Endothelial cell of umbilical vein (primary cell): ENCODE measurements at regions not wholly inside any gene's neighbourhood (a gene's known extent, or its start where the extent isn't known, plus 50 kb on each side); places are given as distances from the start of the nearest gene placed in this dataset.

Experiments used
- BruUV-seq: library from RNA; stranded (reverse); fragments of 400-500 nt; replicated peaks from 2 replicates; lab custom pipeline; 2021; lab: Mats Ljungman, UMichigan
- CTCF ChIA-PET: fragments of 300-600, 350-600 bp; sonication (Branson Sonifier 250); formaldehyde crosslinking; loops from one replicate; lab custom pipeline; 2021; ENCODE audit warnings: antibody characterized with exemption, inconsistent platforms; lab: Charles Lee
- POLR2A ChIA-PET: fragments of 300-600, 350-600 bp; sonication (Branson Sonifier 250); formaldehyde crosslinking; loops from one replicate; lab custom pipeline; 2021; ENCODE audit warnings: antibody characterized with exemption, inconsistent platforms; lab: Charles Lee
- DNase-seq: peaks from one replicate; pipeline ENCODE4 v3.0.0-alpha.2; 2011; ENCODE audit warnings: low read depth, low spot score
- FAIRE-seq: peaks from 2 replicates; lab custom pipeline; 2011; peaks lifted over from hg19 to GRCh38; lab: Jason Lieb, UNC
- H2AFZ ChIP-seq: 2 replicates; pipeline ENCODE4 v1.6.0; 2012; ENCODE audit warnings: low read depth, low read length, control low read depth, inconsistent platforms
- H3K27ac ChIP-seq: 2 replicates; pipeline ENCODE4 v1.5.1; 2011; ENCODE audit warnings: low read depth, mild to moderate bottlenecking, control low read depth, low read length, moderate library complexity; ENCODE audit not compliant: insufficient read depth
- H3K27me3 ChIP-seq, 2 experiments: 2 replicates each; pipeline versions ENCODE4 v1.6.0 to v1.6.1; 2011; ENCODE audit warnings: low read length in 2 of 2, mixed read lengths in 1 of 2; ENCODE audit not compliant: control insufficient read depth in 2 of 2, insufficient read depth in 2 of 2
- H3K36me3 ChIP-seq, 2 experiments: 2 replicates in 1 of 2; 3 replicates in 1 of 2; pipeline ENCODE4 v1.5.1; 2011; ENCODE audit warnings: low read length in 2 of 2, mild to moderate bottlenecking in 1 of 2, moderate library complexity in 1 of 2; ENCODE audit not compliant: control insufficient read depth in 2 of 2, insufficient read depth in 2 of 2; ENCODE audit errors: extremely low read depth in 1 of 2
- H3K4me1 ChIP-seq: 3 replicates; pipeline ENCODE4 v1.5.1; 2011; ENCODE audit warnings: mild to moderate bottlenecking, low read length; ENCODE audit not compliant: control insufficient read depth, insufficient read depth; ENCODE audit errors: extremely low read depth
- H3K4me2 ChIP-seq: 2 replicates; pipeline ENCODE4 v1.6.1; 2011; ENCODE audit warnings: low read length, control low read depth, mixed read lengths; ENCODE audit not compliant: insufficient read depth
- H3K4me3 ChIP-seq, 3 experiments: fragments of 200-600 bp in 1 of 3; sonication (generic), shearing (Covaris generic) in 1 of 3; replicated peaks in 1 of 3; 2 replicates each; pipeline ENCODE4 v1.5.1; 2011 to 2016; ENCODE audit warnings: control low read depth in 3 of 3, low read length in 3 of 3, mild to moderate bottlenecking in 2 of 3, inconsistent platforms in 1 of 3, low read depth in 1 of 3, moderate library complexity in 1 of 3; ENCODE audit not compliant: insufficient read depth in 1 of 3
- H3K79me2 ChIP-seq: 2 replicates; pipeline ENCODE4 v1.6.0; 2012; ENCODE audit warnings: low read length, inconsistent platforms; ENCODE audit not compliant: control insufficient read depth, insufficient read depth
- H3K9ac ChIP-seq: replicated peaks from 2 replicates; pipeline ENCODE3; 2011; ENCODE audit warnings: low read length, control low read depth; ENCODE audit not compliant: insufficient read depth; ENCODE audit errors: extremely low read depth
- H3K9me1 ChIP-seq: replicated peaks from 3 replicates; pipeline ENCODE4 v1.6.0; 2011; ENCODE audit warnings: mild to moderate bottlenecking, low read length; ENCODE audit not compliant: control insufficient read depth, insufficient read depth; ENCODE audit errors: extremely low read depth
- H3K9me3 ChIP-seq: replicated peaks from 2 replicates; pipeline ENCODE4 v1.5.1; 2012; ENCODE audit warnings: low read length, inconsistent platforms; ENCODE audit not compliant: control insufficient read depth, insufficient read depth
- H4K20me1 ChIP-seq: replicated peaks from 2 replicates; pipeline ENCODE3; 2011; ENCODE audit warnings: mild to moderate bottlenecking, low read length; ENCODE audit not compliant: control insufficient read depth, insufficient read depth; ENCODE audit errors: extremely low read depth
- EZH2 ChIP-seq: IDR thresholded peaks from 2 replicates; pipeline ENCODE4 v1.6.1; 2012; ENCODE audit warnings: borderline replicate concordance, low read depth, mild to moderate bottlenecking, moderate library complexity, low read length, inconsistent platforms; ENCODE audit not compliant: severe bottlenecking
- FOS ChIP-seq: IDR thresholded peaks from 2 replicates; pipeline ENCODE4 v1.6.1; 2011; ENCODE audit warnings: mild to moderate bottlenecking, low read length, moderate library complexity, borderline replicate concordance; ENCODE audit not compliant: insufficient read depth
- GATA2 ChIP-seq: IDR thresholded peaks from 2 replicates; pipeline ENCODE4 v1.7.0; 2011; ENCODE audit warnings: low read depth, mild to moderate bottlenecking, moderate library complexity, mixed read lengths, low read length; ENCODE audit not compliant: insufficient read length, insufficient read depth
- JUN ChIP-seq: IDR thresholded peaks from 2 replicates; pipeline ENCODE4 v1.6.1; 2011; ENCODE audit warnings: borderline replicate concordance, low read depth; ENCODE audit not compliant: insufficient read length, insufficient read depth
- MYC ChIP-seq: IDR thresholded peaks from one replicate; pipeline ENCODE4 v1.6.1; 2011; ENCODE audit warnings: mild to moderate bottlenecking, low read depth, low read length
- POLR2A ChIP-seq: IDR thresholded peaks from 2 replicates; pipeline ENCODE4 v1.6.1; 2012; ENCODE audit warnings: low read depth, mild to moderate bottlenecking, control low read depth, low read length
- POLR2AphosphoS5 ChIP-seq: IDR thresholded peaks from 2 replicates; pipeline ENCODE4 v1.6.1; 2012; ENCODE audit warnings: low read depth, mild to moderate bottlenecking, control low read depth, low read length, moderate library complexity; ENCODE audit not compliant: insufficient read depth
- dilution Hi-C: fragments of 300-500 bp; cut with MboI; formaldehyde crosslinking; loops from one replicate; pipeline ENCODE4 v1.15.0; 2019; ENCODE audit warnings: low sequenced_read_pairs; ENCODE audit not compliant: extremely low pct_ligation_motif_present
- intact Hi-C: fragments of 100-400 bp; cut with micrococcal nuclease; formaldehyde crosslinking; loops from one replicate; pipeline ENCODE4 v1.10.0; 2022
- TF ChIP-seq, protein P1 (sequence below), 2 donors: IDR thresholded peaks; 1 replicate in 1 of 2; 2 replicates in 1 of 2; pipeline ENCODE4 v1.5.1; 2011; ENCODE audit warnings: low read length in 2 of 2, mild to moderate bottlenecking in 2 of 2, moderate library complexity in 2 of 2, control low read depth in 1 of 2, inconsistent platforms in 1 of 2, low read depth in 1 of 2; ENCODE audit not compliant: insufficient read depth in 1 of 2; ENCODE audit errors: extremely low read depth in 1 of 2
- TF ChIP-seq, protein P2 (sequence below): IDR thresholded peaks from 2 replicates; pipeline ENCODE4 v1.6.1; 2011; ENCODE audit not compliant: insufficient read depth, insufficient read length

DNA sequence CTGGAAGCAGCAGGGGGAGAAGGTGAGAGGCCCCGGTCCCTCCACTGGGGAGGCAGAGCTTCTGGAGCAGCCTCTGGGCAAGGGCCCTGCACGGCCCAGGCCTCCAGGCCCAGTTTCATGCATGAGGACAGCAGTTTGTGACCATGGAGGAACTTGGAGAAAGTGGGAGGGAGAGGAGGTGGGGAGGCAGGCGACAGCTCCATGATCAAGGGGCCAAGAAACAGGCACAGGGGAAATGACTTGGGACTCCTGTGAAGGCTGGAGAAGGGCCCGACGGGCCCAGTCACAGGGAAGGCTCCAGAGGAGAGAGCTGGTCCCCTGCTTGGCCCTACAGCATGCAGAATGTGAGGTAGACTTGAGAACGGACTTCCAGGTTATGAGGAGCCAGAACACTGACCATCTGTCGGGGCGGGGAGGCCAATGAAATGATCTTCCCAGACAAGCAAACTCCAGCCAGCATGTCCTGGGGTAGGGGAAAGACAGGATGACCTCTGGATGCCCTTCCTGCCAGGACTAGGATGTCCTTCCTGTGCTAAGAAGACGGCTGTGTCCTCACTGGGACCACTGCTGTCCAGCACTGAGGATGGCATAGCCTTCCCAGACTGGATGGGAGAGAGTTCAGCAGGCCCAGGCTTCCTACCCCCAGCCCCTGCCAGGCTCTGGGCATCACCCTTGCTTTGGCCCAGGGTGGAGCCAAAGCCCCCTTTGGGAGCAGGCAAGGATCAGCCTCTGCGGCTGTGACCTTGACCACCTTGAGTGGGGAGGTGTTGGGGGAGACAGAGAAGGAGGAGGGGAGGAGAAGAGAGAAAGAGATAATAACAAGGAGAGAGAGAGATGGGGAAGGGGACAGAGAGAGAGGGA is 548.2 kb downstream of the PTPRU start:
- POLR2A ChIA-PET, result no interaction called here
- no TSS peak for BruUV-seq
- dilution Hi-C loops, result no loop called here

More for the DNA sequence above, 548.2 kb downstream of the PTPRU start:
- no peaks in the 10 kb centered on the region for H3K79me2 ChIP-seq
- no peaks in the 10 kb centered on the region for H3K27me3 ChIP-seq
- H3K27ac ChIP-seq, result no peak overlapping the region
- no peak for DNase-seq
- no peak overlapping the region for H2AFZ ChIP-seq
- no peak overlapping the region for H3K4me2 ChIP-seq
- no peaks in the 10 kb centered on the region for H3K9me3 ChIP-seq
- no peaks in the 10 kb centered on the region for H3K4me1 ChIP-seq
- no peak overlapping the region for H3K9ac ChIP-seq
- H3K36me3 ChIP-seq, result no peaks in the 10 kb centered on the region
- no peak overlapping the region for H3K4me3 ChIP-seq
- H3K9me1 ChIP-seq, result no peaks in the 10 kb centered on the region
- TF ChIP-seq POLR2A (no peak), MYC (no peak), EZH2 (no peak), GATA2 (no peak), JUN (no peak), POLR2AphosphoS5 (no peak), FOS (no peak)
- TF ChIP-seq, protein P1, sequence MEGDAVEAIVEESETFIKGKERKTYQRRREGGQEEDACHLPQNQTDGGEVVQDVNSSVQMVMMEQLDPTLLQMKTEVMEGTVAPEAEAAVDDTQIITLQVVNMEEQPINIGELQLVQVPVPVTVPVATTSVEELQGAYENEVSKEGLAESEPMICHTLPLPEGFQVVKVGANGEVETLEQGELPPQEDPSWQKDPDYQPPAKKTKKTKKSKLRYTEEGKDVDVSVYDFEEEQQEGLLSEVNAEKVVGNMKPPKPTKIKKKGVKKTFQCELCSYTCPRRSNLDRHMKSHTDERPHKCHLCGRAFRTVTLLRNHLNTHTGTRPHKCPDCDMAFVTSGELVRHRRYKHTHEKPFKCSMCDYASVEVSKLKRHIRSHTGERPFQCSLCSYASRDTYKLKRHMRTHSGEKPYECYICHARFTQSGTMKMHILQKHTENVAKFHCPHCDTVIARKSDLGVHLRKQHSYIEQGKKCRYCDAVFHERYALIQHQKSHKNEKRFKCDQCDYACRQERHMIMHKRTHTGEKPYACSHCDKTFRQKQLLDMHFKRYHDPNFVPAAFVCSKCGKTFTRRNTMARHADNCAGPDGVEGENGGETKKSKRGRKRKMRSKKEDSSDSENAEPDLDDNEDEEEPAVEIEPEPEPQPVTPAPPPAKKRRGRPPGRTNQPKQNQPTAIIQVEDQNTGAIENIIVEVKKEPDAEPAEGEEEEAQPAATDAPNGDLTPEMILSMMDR (IDR thresholded peaks at IDR 0.05; ENCODE audit: extremely low read depth in 1 of 2, insufficient read depth in 1 of 2, low read depth in 1 of 2, low read length in 2 of 2), result no peak
- TF ChIP-seq, protein P2, sequence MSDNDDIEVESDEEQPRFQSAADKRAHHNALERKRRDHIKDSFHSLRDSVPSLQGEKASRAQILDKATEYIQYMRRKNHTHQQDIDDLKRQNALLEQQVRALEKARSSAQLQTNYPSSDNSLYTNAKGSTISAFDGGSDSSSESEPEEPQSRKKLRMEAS, result no peak
- intact Hi-C loops, result no loop called here
- CTCF ChIA-PET, result no interaction called here
- FAIRE-seq, result no peak
- no peaks in the 10 kb centered on the region for H4K20me1 ChIP-seq
